ENCODE measurements at regions not wholly inside any gene's neighbourhood (a gene's known extent, or its start where the extent isn't known, plus 50 kb on each side); places are given as distances from the start of the nearest gene placed in this dataset.

GRCh38 chr2:226064932-226065570, 665.5 kb downstream of the NYAP2 start:
- no peak for DNase-seq

DNA sequence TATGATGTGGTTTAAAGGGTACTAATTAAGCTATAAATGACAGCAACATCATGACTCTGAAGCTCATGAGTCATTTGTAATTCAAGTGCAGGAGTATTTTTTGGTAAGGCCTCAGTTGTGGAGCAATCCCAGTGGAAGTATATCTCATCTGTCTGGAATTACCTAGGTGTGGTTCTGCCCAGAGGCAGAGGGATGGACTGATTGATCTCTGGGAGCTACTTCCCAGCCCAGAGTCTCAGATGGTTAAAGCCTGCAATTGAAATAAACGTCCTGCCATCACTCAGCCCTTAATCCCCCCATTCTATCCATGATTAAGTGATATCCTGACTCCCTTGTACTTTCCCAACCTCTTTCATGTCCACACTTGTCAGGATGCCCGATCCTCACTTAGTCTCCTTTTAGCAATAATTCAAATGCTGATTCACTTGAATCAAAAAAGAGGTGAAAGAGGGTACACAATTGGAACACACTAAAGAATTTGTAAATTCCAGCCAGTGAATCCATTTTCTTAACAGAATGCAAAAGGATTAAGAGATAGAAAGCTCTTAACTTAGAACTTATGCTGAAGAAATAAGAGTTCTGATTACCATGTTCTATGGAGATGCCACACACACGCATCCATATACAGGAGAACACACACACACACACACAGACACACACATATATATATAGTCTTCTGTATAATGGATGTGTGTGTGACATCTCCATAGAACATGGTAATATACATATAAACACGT, 664.4 kb downstream of the NYAP2 start:
- no peak for DNase-seq

DNA sequence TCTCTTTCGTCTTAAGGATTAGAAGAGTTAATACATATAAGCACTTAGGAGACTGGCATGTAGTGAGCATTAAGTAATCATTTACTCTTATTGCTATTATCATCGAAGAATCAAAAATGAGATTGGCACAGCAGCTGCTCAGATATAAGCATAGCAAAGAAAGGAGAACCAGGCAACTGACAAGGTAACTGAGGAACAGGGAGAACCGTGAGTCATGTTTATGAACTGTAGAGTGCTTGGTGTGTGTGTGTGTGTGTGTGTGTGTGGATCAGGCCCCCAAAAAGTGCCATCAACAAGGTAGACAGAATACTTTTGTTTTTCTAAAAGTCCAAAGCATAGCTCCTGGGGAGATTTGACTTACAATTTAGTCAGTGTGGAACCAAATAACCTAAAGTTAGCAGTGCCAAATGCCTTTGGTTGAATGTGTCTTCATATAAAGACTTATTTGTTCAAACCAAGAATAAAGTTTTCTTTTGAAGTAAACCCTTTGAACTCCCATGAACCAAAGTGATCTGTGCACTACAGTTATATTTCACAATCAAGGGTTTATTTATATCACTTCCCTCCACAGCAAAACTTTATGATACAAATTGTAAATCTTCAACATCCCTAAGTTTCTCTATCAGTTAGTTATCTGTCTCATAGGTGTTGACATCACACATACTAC, 660.6 kb downstream of the NYAP2 start:
- no peak for DNase-seq

DNA sequence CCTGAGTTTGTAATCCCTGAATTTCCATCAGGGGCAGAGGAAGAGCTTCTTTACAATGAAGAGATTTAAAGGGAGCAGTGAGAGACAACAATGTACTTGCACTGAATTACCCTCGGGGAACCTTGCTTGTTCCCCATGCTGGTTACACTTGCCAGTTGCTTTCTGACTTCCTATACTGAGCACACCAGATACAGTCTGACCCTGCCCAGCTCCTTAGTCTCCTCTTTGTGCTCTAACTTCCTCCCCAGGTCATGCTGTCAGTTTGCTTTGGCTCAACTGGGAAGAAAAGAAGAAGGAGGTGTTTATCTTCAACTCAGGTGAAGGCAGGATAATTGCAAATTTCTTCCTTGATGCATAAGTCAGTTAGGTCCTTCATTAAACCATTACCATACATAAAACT, 658.4 kb downstream of the NYAP2 start:
- no peak for DNase-seq

- no peak for DNase-seq
Measured at GRCh38 chr2:226057365-226057764, 657.9 kb downstream of the NYAP2 start.

DNA sequence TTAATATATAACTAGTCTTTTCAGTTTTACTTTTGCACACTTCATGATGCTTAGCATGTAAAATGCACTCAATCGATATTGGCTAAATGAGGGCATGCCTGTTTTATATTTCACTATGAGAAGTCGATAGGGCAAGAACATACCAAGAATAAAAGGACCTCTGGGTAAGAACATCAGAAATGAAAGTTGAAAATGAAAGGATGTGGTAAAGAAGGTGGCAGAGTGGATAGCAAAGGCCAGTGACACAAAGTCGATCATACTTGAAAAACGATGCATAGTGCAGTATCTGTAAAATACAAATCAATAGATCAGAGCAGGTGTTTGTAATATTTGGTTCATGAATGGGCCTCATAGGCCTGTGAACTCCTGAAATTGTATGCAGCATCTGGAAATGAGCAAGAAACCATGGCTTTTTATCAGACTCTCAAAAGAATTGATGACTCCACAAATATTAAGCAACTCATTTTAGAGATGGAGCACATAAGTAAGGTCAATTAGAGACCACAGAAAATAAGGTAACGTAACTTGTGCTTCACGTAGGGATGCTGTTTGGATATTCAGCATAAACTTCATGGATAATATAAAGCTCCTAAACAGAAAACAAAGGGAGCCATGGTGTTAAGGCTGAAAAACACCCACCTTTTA, 653.4 kb downstream of the NYAP2 start:
- no peak for DNase-seq

GRCh38 chr2:226050822-226051221, 651.3 kb downstream of the NYAP2 start:
- no peak for DNase-seq

DNA sequence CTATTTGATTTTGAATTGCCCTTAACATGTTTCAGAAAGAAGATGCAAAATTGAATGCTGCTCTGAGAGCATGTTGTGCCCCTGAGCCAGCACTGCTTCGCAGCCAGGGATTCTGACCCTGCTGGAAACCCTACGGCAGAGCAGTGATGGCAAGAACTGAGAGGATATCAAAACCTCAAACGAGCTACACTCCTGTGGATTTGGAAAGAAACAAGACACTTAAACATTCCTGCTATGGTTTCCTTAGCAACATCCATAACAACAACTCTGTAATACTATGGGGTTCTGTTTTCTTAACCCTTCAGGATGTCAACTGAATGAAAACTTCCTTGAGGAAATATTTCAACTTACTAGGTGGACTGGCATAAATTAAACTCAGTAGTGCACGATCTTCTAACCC, 649.1 kb downstream of the NYAP2 start:
- DNase-seq, result no peak

DNA sequence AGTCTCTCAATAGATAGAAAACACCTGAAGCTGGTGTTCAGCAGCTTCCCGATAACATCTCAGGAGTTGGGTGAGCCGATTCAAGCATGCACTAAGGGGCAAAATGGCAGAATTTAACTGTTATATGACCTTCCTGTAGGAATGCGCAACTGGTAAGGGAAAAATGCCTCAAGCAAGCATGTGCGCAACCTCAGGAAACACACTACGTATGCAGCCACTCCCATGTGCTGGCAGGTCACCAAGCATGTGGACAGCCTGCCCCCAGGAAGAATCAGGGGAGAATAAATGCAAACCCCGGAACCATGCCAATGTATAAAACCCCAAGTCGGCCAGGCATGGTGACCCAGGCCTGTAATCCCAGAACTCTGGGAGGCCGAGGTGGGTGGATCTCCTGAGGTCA, 645.6 kb downstream of the NYAP2 start:
- no peak for DNase-seq

DNA sequence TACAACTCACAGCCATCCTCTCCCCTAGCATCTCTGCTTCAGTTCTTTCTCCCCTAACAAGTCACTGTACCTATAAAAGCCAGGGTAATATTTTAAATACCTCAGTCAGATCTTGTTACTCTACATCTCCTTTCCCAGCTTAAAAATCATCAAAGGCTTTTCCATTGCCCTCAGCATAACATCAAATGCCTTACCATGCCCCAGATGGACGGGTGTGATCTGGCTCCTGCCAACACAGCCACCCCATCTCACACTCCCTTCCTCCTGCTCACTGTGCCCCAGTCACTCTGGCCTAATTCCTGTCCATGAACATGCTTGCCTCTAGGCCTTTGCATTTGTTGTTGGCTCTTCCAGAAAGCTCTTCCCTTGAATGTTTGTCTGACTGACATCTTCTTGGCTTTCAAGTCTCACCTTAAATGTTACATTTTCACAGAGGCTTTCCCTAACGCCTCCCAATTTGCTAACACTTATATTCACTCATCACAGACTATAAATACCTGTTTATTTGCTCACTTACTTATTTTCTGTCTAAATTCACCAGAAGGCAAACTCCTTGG, 640.9 kb downstream of the NYAP2 start:
- DNase-seq, result no peak

DNA sequence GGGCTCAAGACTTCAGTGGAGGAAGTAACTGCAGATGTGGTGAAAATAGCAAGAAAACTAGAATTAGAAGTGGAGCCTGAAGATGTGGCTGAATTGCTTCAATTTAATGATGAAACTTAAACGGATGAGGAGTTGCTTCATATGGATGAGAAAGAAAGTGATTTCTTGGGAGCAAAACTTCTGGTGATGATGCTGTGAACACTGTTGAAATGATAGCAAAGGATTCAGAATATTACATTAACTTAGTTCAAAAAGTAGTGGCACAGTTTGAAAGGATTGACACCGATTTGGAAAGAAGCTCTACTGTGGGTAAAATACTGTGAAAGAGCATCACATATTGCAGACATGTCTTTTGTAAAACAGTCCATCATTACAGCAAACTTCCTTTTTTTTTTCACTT, 638.0 kb downstream of the NYAP2 start:
- DNase-seq, result no peak

DNA sequence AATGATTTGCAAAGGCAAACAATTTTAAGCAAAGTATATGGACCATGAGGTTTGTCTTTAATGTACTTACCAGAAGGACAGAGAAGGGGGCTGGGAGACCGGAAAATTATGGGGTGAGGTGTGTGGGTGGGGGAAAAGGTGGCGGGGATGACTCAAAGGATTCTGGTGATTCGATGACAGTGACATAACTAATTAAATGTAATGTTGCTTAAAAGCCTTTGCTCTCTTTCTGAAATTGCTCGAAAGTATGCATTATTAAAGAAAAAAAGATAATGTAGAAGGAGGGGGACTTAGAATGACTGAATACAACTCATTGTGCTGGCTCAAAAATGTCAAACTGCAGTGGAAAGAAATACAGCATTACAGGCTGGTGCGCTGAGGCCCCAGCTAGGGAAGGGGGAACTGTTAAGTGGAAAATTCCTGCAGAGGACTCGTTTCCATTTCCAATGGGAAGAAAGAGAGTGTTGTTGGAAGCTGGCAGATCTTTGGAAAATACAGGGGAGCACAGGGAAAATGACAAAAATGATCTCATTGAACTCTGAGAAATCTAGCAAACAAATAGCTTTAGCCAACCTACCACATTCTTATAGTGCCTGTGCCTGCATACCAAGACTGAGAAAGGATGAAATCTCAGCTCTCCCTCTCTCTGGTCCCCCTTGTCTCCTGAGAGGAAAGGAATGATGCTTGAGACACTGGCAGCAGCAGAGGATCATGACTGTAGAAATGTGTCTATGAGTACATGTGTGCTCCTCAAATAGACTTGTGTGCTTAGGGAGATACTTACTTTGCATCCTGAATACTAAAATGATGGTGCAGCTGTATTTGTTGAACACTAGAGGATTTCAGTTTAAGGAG, 632.4 kb downstream of the NYAP2 start:
- no peak for DNase-seq

DNA sequence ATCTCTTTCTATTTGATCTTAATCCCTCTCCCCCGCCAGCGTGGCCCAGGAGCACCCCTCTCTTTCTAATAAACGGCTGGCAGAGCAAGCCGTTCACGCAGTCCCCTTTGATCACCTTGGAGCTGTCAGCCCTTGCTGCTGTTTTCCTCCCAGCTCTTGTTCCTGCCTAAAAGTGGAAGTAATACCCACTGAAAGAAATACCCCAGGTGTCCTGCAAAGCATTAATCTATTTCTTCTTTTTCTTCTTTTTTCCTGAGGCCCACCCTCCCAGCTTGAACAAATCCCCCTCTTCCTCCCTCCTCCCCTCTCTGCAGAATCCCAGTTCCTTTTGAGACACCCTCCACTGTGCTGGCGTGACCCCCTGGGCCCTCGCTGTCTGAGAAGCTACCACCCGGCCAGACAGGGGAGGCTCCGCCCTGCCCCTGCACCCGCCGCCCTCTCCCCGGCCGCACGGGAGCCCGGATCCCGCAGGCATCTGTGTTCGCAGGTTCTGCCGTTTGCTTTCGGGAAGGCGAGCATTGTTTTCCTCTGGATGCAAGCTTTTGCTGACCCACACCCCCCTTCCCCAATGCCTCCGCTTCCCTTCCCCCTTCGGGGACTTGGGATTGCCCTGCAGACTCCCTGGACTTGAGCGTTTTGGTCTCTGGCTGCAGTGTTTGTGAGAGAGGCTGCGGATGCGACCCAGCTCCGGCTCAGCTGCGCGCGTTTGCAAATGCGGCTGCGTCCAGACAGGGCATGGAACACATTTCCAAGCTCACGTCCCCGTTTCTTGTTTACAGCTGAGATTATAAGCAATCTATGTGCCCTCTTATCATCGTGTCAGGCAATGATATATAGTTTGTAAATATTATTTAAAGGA, 631.5 kb downstream of the NYAP2 start:
- DNase-seq, result peak; percentile 68 to 84

- DNase-seq, result no peak
Measured at GRCh38 chr2:226030369-226030768, 630.9 kb downstream of the NYAP2 start.

GRCh38 chr2:226023946-226024345, 624.4 kb downstream of the NYAP2 start:
- no peak for DNase-seq

GRCh38 chr2:226023383-226023782, 623.9 kb downstream of the NYAP2 start:
- no peak for DNase-seq

GRCh38 chr2:226020956-226021355, 621.4 kb downstream of the NYAP2 start:
- no peak for DNase-seq

- DNase-seq, result no peak
Measured at GRCh38 chr2:226020176-226020575, 620.7 kb downstream of the NYAP2 start.

DNA sequence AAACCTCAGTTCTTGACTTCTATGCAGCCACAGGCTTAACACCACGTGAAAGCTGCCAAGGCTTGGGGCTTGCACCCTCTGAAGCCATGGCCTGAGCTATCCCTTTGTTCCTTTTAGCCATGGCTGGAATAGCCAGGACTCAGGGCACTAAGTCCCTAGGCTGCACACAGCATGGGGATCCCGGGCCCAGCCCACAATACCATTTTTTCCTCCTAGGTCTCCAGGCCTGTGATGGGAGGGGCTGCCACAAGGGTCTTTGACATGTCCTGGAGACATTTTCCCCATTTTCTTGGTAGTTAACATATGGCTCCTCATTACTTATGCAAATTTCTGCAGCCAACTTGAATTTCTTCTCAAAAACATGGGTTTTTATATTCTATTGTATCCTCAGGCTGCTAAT, 619.1 kb downstream of the NYAP2 start:
- no peak for DNase-seq

DNA sequence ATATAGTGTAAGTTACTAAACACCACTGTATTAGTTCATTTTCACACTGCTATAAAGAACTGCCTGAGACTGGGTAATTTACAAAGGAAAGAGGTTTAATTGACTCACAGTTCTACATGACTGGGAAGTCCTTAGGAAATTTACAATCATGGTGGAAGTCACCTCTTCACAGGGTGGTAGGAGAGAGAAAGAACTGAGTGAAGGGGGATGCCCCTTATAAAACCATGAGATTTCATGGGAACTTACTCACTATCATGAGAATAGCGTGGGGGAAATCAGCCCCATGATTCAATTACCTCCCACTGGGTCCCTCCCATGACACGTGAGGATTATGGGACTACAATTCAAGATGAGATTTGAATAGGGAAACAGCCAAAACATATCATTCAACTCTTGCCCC, 618.0 kb downstream of the NYAP2 start:
- DNase-seq, result no peak

DNA sequence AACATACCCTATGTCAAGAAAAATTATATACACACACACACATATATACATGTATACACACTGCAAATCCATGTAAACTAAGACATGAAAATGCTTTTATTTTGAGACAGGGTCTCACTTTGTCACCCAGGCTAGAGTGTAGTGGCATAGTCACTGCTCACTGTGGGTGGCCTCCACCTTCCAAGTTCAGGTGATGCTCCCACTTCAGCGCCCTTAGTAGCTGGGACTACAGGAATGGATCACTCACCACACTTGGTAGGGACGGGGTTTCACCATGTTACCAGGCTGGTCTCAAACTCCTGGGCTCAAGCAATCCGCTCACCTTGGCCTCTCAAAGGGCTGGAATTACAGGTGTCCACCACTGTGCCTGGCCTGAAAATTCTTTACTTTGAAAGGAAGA, 617.6 kb downstream of the NYAP2 start:
- no peak for DNase-seq
